NB4 (cell line): ENCODE measurements at regions not wholly inside any gene's neighbourhood (a gene's known extent, or its start where the extent isn't known, plus 50 kb on each side); places are given as distances from the start of the nearest gene placed in this dataset.

Source experiments
- DNase-seq: peaks from one replicate; pipeline ENCODE4 v3.0.0; 2010; ENCODE audit warnings: low read depth
- H3K4me3 ChIP-seq: one replicate; pipeline ENCODE4 v1.5.1; 2011; ENCODE audit warnings: mild to moderate bottlenecking, low read depth, low read length, moderate library complexity
- CTCF ChIP-seq: IDR thresholded peaks from one replicate; pipeline ENCODE4 v1.5.1; 2012; ENCODE audit warnings: low read depth, low read length
- MYC ChIP-seq: IDR thresholded peaks from 2 replicates; pipeline ENCODE4 v1.6.1; 2011; ENCODE audit warnings: low read depth, low read length
- POLR2A ChIP-seq: IDR thresholded peaks from 2 replicates; pipeline ENCODE4 v1.6.1; 2011; ENCODE audit warnings: mild to moderate bottlenecking; ENCODE audit not compliant: insufficient read length; ENCODE audit errors: extremely low read depth
- TF ChIP-seq, protein P1 (sequence below): IDR thresholded peaks from 2 replicates; pipeline ENCODE4 v1.6.1; 2011; ENCODE audit warnings: low read depth, low read length

GRCh38 chr9:134546246-134546731 is 95.3 kb upstream of the COL5A1 start:
- TF ChIP-seq, protein P1, sequence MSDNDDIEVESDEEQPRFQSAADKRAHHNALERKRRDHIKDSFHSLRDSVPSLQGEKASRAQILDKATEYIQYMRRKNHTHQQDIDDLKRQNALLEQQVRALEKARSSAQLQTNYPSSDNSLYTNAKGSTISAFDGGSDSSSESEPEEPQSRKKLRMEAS, result no peak
- TF ChIP-seq MYC (no peak), POLR2A (no peak), CTCF (no peak)
- no peak for DNase-seq
- H3K4me3 ChIP-seq, result no peak overlapping the region

DNA sequence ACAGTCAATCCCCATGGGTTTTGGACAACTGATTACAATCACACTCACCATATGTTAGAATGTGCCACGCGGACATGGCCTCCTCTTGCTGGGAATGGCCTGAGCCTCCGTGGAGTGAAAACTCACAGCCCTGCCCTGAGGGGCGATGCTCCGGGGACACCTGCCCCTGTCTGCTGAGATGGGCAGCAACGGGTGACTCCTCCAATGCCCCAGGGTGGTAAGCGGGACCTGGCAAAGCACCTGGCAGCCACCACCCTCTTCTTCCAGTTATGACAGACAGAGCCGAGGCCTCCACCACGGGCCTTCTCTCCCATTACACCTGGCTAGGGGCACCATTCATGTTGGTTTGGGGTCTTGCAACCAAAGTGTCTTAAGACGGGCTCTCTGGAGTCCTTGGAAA is 94.9 kb upstream of the COL5A1 start:
- H3K4me3 ChIP-seq, result no peak overlapping the region
- TF ChIP-seq, protein P1, result no peak
- TF ChIP-seq MYC, result no peak
- TF ChIP-seq POLR2A, result no peak
- no peak for TF ChIP-seq CTCF
- no peak for DNase-seq

DNA sequence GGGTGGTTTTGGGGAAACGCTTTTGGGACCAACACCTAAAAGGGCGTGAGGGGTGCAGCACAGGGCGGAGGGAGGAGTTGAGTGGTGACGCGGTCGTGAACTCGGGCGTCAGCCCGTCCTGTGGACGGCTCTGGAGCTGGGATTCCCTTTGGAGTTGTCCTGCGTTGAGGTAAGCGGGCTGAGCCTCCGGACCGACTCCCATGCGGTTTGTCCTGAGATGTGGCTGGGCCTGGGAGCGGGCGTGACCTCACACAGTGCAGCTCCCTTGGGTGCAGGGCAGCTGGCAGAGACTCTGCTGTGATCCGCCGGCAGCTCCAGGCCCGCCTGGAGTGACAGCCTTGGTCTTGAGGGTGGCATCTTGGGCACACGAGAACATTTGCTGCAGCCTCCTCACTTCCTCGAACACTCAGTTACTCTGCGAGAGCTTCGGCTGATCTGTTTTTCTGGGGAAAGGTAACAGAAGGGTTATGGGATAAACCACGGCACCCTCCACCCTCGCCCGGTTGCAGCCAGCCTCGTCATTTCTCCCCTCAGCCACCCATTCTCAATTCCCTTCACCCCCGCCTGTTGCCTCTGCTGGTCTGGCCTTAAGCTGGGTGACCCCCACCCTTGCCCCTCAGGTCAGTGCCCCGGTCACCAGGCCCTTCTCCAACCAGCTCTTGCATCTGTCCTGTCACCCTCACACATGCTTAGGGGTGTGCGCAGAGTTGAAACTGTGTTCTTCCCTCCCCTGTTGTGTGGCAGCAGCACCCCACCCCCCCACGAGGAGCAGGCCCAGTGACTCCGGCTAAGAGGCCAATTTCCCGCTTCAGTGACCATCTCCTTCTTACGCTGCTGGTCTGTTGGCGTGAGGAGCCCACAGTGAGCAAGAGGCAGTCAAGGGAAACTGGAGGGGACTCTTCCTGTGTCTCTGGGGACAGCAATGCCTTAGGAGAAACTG is 94.2 kb upstream of the COL5A1 start:
- no peak overlapping the region for H3K4me3 ChIP-seq
- TF ChIP-seq MYC (no peak), POLR2A (no peak), CTCF (no peak)
- TF ChIP-seq, protein P1, result no peak
- DNase-seq, result no peak

- TF ChIP-seq MYC, result no peak
- TF ChIP-seq, protein P1, result no peak
- no peak for TF ChIP-seq CTCF
- no peak for TF ChIP-seq POLR2A
- H3K4me3 ChIP-seq, result no peak overlapping the region
- no peak for DNase-seq
Measured at GRCh38 chr9:134548185-134548584, 93.4 kb upstream of the COL5A1 start.

- TF ChIP-seq CTCF (no peak), POLR2A (no peak), MYC (no peak)
- TF ChIP-seq, protein P1, result no peak
- H3K4me3 ChIP-seq, result no peak overlapping the region
- no peak for DNase-seq
Measured at GRCh38 chr9:134548618-134549017, 93.0 kb upstream of the COL5A1 start.
